Panc1 (cell line): ENCODE measurements at regions not wholly inside any gene's neighbourhood (a gene's known extent, or its start where the extent isn't known, plus 50 kb on each side); places are given as distances from the start of the nearest gene placed in this dataset.

ENCODE experiments used
- CTCF ChIP-seq: fragments of 450-650 bp; IDR thresholded peaks from 2 replicates; pipeline ENCODE4 v1.5.1; 2017; ENCODE audit warnings: mild to moderate bottlenecking
- POLR2AphosphoS5 ChIP-seq: IDR thresholded peaks from 2 replicates; pipeline ENCODE4 v1.6.1; 2012; ENCODE audit warnings: mild to moderate bottlenecking, low read depth, low read length, moderate library complexity
- REST ChIP-seq, 2 experiments: IDR thresholded peaks; 2 replicates each; pipeline ENCODE4 v1.6.1; 2011 to 2012; ENCODE audit warnings: low read depth in 2 of 2, control low read depth in 1 of 2, low read length in 1 of 2, mild to moderate bottlenecking in 1 of 2, moderate library complexity in 1 of 2; ENCODE audit not compliant: insufficient read depth in 1 of 2

GRCh38 chr12:67442896-67443295, 173.7 kb downstream of the CAND1 start:
- no peak for TF ChIP-seq CTCF
- TF ChIP-seq POLR2AphosphoS5, result no peak
- no peak for TF ChIP-seq REST (IDR thresholded peaks at IDR 0.05; ENCODE audit: insufficient read depth in 1 of 2, low read depth in 2 of 2, low read length in 1 of 2)
